MCF 10A (cell line): ENCODE measurements at regions not wholly inside any gene's neighbourhood (a gene's known extent, or its start where the extent isn't known, plus 50 kb on each side); places are given as distances from the start of the nearest gene placed in this dataset.

Experiments used
- BruUV-seq: library from RNA; stranded (reverse); fragments of 400-500 nt; replicated peaks from 2 replicates; lab custom pipeline; 2021; lab: Mats Ljungman, UMichigan
- CTCF ChIA-PET: fragments of 300-600 bp; sonication (Branson Sonifier 250); formaldehyde crosslinking; extraction: SDS; loops from one replicate; lab custom pipeline; 2021; ENCODE audit warnings: antibody characterized with exemption, inconsistent platforms; lab: Yijun Ruan, JAX
- POLR2A ChIA-PET: fragments of 300-600, 350-650 bp; sonication (Branson Sonifier 250); formaldehyde crosslinking; extraction: SDS; loops from one replicate; lab custom pipeline; 2020; ENCODE audit warnings: antibody characterized with exemption, inconsistent platforms; lab: Yijun Ruan, JAX
- DNase-seq: peaks from one replicate; pipeline ENCODE4 v3.0.0-alpha.2; 2018; ENCODE audit not compliant: unreplicated experiment
- H3K27ac Mint-ChIP-seq: one replicate; pipeline ENCODE4 v1.8.0; 2022; ENCODE audit warnings: mild to moderate bottlenecking, low read depth, mixed read lengths; ENCODE audit not compliant: unreplicated experiment
- H3K27me3 Mint-ChIP-seq: one replicate; pipeline ENCODE4 v1.8.0; 2022; ENCODE audit warnings: mixed read lengths; ENCODE audit not compliant: insufficient read depth, unreplicated experiment
- H3K36me3 Mint-ChIP-seq: one replicate; pipeline ENCODE4 v1.8.0; 2022; ENCODE audit warnings: mild to moderate bottlenecking, moderate library complexity, mixed read lengths; ENCODE audit not compliant: insufficient read depth, unreplicated experiment
- H3K4me1 Mint-ChIP-seq: one replicate; pipeline ENCODE4 v1.8.0; 2022; ENCODE audit warnings: mixed read lengths; ENCODE audit not compliant: insufficient read depth, unreplicated experiment
- H3K4me3 Mint-ChIP-seq: one replicate; pipeline ENCODE4 v1.8.0; 2022; ENCODE audit warnings: mild to moderate bottlenecking, moderate library complexity, mixed read lengths; ENCODE audit not compliant: unreplicated experiment
- H3K9me3 Mint-ChIP-seq: one replicate; pipeline ENCODE4 v1.8.0; 2022; ENCODE audit warnings: mixed read lengths; ENCODE audit not compliant: unreplicated experiment
- intact Hi-C: fragments of 100-400 bp; cut with micrococcal nuclease; formaldehyde crosslinking; loops from 2 replicates; pipeline ENCODE4 v1.14.1; 2022
- TF ChIP-seq, protein P1 (sequence below): fragments of 200-600 bp; IDR thresholded peaks from one replicate; pipeline ENCODE4 v1.8.0; 2022; ENCODE audit warnings: antibody characterized with exemption, mild to moderate bottlenecking; ENCODE audit not compliant: unreplicated experiment

DNA sequence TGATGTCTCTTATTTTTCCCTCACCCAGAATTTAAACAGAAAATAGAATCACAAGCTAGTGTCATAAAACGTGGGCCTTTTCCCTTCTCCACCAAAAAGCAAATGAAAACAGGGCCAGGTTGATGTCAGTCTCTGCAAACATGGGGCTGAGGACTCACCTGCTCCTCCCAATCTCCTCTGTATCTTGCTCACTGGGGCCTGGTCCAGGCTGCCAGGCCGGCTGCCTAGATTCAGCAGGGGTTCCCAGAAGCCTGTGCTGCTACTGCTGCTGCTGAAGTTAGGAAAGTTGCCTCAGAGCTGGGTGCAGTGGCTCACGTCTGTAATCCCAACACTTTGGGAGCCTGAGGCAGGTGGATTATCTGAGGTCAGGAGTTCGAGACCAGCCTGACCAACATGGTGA, 84.3 kb downstream of the PCDH1 start:
- POLR2A ChIA-PET = no interaction called here
- CTCF ChIA-PET = interaction anchor here (0.6 to 3.3 kb wide), 4 partner anchors 14 to 1864 kb away, joined by 3 to 12 read pairs (median 4); no protein-coding TSS in a partner anchor

DNA sequence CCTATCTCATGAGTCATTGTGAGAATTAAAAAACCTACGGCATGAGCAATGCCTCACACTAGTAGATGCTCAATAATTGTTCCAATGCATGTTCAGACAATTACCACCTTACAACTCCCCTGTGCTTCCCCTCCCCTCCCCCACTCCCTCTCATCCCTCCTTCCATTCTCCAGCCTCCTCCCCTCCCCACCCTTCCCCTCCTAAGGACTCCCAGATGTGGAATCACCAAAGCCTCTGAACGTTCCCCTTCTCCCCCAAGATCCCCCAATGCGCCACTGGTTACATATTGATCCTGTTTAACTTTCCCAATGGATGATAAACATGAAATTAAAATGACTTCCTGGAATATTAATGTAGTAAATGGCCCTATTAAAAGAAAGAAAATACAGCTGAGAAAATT, 84.8 kb downstream of the PCDH1 start:
- H3K36me3 Mint-ChIP-seq = no peaks in the 10 kb centered on the region
- no TSS peak for BruUV-seq
- H3K9me3 Mint-ChIP-seq = no peaks in the 10 kb centered on the region
- DNase-seq = no peak
- TF ChIP-seq, protein P1, sequence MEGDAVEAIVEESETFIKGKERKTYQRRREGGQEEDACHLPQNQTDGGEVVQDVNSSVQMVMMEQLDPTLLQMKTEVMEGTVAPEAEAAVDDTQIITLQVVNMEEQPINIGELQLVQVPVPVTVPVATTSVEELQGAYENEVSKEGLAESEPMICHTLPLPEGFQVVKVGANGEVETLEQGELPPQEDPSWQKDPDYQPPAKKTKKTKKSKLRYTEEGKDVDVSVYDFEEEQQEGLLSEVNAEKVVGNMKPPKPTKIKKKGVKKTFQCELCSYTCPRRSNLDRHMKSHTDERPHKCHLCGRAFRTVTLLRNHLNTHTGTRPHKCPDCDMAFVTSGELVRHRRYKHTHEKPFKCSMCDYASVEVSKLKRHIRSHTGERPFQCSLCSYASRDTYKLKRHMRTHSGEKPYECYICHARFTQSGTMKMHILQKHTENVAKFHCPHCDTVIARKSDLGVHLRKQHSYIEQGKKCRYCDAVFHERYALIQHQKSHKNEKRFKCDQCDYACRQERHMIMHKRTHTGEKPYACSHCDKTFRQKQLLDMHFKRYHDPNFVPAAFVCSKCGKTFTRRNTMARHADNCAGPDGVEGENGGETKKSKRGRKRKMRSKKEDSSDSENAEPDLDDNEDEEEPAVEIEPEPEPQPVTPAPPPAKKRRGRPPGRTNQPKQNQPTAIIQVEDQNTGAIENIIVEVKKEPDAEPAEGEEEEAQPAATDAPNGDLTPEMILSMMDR = no peak
- ChIA-PET POLR2A (no interaction called here), CTCF (interaction anchor here (0.6 to 3.3 kb wide), 3 partner anchors 14 to 91 kb away, joined by 3 to 12 read pairs (median 4); no protein-coding TSS in a partner anchor)
- peaks cover 14% of the 10 kb centered on the region for H3K27me3 Mint-ChIP-seq
- no peaks in the 10 kb centered on the region for H3K4me1 Mint-ChIP-seq
- H3K4me3 Mint-ChIP-seq = no peak overlapping the region
- intact Hi-C loops = no loop called here
- H3K27ac Mint-ChIP-seq = no peak overlapping the region

More for the DNA sequence above, 84.3 kb downstream of the PCDH1 start:
- TF ChIP-seq, protein P1 = no peak
- no TSS peak for BruUV-seq
- Mint-ChIP-seq H3K27me3 (peaks cover 13% of the 10 kb centered on the region), H3K9me3 (no peaks in the 10 kb centered on the region), H3K4me3 (no peak overlapping the region), H3K36me3 (no peaks in the 10 kb centered on the region), H3K27ac (no peak overlapping the region), H3K4me1 (no peaks in the 10 kb centered on the region)
- intact Hi-C loops = no loop called here
- no peak for DNase-seq

DNA sequence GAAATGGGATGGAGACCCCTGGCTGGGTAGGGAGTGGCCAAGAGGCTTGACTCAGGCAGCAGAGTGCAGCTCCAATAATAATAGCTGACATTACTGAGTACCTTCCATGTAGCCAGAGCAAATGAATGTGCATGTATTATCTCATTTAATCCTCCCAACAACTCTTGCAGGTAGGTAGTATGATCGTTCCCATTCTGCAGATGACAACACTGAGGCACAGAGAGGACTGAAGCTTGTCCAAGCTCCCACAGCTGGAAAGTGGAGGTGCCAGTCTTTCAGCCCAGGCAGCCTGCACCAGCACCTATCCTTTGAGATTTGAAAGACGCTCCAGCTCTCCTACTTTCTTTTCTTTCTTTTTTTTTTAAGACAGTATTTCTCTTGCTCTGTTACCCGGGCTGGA, 87.6 kb downstream of the PCDH1 start:
- POLR2A ChIA-PET = no interaction called here

DNA sequence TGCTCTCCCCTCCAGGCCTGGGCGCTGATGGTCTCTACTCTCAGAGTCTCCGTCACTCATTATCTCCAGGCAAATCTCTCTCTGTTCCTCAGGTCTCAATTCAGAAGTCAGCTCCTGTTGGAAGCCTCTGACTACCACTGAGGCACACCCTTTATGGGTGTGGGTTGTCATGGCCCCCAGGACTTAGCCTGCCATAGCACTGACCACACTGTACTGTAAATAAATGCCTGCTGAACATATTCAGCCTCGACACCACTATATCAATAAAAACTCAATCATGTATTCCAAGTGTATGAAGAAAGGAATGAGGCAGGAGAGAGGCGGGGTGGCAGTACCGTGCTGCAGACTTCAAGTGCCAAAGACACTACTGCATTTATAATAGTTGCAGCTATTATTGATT, 88.9 kb downstream of the PCDH1 start:
- H3K4me1 Mint-ChIP-seq = no peaks in the 10 kb centered on the region
- no peaks in the 10 kb centered on the region for H3K36me3 Mint-ChIP-seq
- H3K27ac Mint-ChIP-seq = no peak overlapping the region
- CTCF ChIA-PET = no interaction called here
- H3K4me3 Mint-ChIP-seq = no peak overlapping the region
- intact Hi-C loops = no loop called here
- POLR2A ChIA-PET = no interaction called here
- TF ChIP-seq, protein P1 = no peak
- H3K9me3 Mint-ChIP-seq = no peaks in the 10 kb centered on the region
- no peak for DNase-seq
- BruUV-seq = no TSS peak
- peaks cover 26% of the 10 kb centered on the region for H3K27me3 Mint-ChIP-seq

More for the DNA sequence above, 87.6 kb downstream of the PCDH1 start:
- DNase-seq = no peak
- TF ChIP-seq, protein P1 = no peak
- Mint-ChIP-seq H3K4me1 (no peaks in the 10 kb centered on the region), H3K27ac (no peak overlapping the region), H3K36me3 (no peaks in the 10 kb centered on the region), H3K9me3 (no peaks in the 10 kb centered on the region), H3K4me3 (no peak overlapping the region), H3K27me3 (peaks cover 26% of the 10 kb centered on the region)
- intact Hi-C loops = no loop called here
- BruUV-seq = no TSS peak
- CTCF ChIA-PET = interaction anchor here (2.2 kb wide), 1 partner anchor 17 kb away, joined by 7 read pairs; no protein-coding TSS in a partner anchor
